H9 (cell line): ENCODE measurements at regions not wholly inside any gene's neighbourhood (a gene's known extent, or its start where the extent isn't known, plus 50 kb on each side); places are given as distances from the start of the nearest gene placed in this dataset.

ENCODE experiments used
- DNase-seq: peaks from one replicate; pipeline ENCODE4 v3.0.0-alpha.2; 2017
- H2AFZ ChIP-seq: one replicate; pipeline ENCODE4 v1.6.1; 2013; ENCODE audit warnings: mild to moderate bottlenecking, low read length, control low read depth, moderate library complexity
- H2AK5ac ChIP-seq: 2 replicates; pipeline ENCODE4 v1.6.1; 2013; ENCODE audit warnings: low read length, control low read depth, mixed read lengths; ENCODE audit not compliant: insufficient read length
- H2BK120ac ChIP-seq: one replicate; pipeline ENCODE4 v1.6.1; 2013; ENCODE audit warnings: low read depth, mild to moderate bottlenecking, low read length, control low read depth, inconsistent platforms; ENCODE audit not compliant: poor library complexity, severe bottlenecking
- H2BK12ac ChIP-seq: 2 replicates; pipeline ENCODE4 v1.6.1; 2013; ENCODE audit warnings: low read length, control low read depth, mixed read lengths, low read depth; ENCODE audit not compliant: insufficient read length
- H2BK15ac ChIP-seq: 2 replicates; pipeline ENCODE4 v1.6.1; 2013; ENCODE audit warnings: low read depth, low read length, control low read depth
- H2BK20ac ChIP-seq: one replicate; pipeline ENCODE4 v1.6.1; 2013; ENCODE audit warnings: low read depth, mild to moderate bottlenecking, low read length, control low read depth, inconsistent platforms; ENCODE audit not compliant: poor library complexity, severe bottlenecking
- H2BK5ac ChIP-seq: 2 replicates; pipeline ENCODE4 v1.6.1; 2013; ENCODE audit warnings: low read length, control low read depth, mixed read lengths; ENCODE audit not compliant: insufficient read length
- H3K14ac ChIP-seq: 2 replicates; pipeline ENCODE4 v1.6.1; 2013; ENCODE audit warnings: low read length, control low read depth; ENCODE audit not compliant: insufficient read depth
- H3K18ac ChIP-seq: 2 replicates; pipeline ENCODE4 v1.6.1; 2013; ENCODE audit warnings: low read depth, mild to moderate bottlenecking, mixed read lengths, low read length, control low read depth; ENCODE audit not compliant: insufficient read length
- H3K23ac ChIP-seq: 2 replicates; pipeline ENCODE4 v1.6.1; 2013; ENCODE audit warnings: low read length, control low read depth, mixed read lengths, low read depth; ENCODE audit not compliant: insufficient read length
- H3K23me2 ChIP-seq: 2 replicates; pipeline ENCODE4 v1.6.1; 2013; ENCODE audit warnings: low read depth, mild to moderate bottlenecking, mixed read lengths, low read length, control low read depth; ENCODE audit not compliant: insufficient read length, poor library complexity, severe bottlenecking
- H3K27ac ChIP-seq: 2 replicates; pipeline ENCODE4 v1.5.1; 2013; ENCODE audit warnings: low read length, control low read depth, mixed read lengths, low read depth; ENCODE audit not compliant: insufficient read length
- H3K27me3 ChIP-seq: 2 replicates; pipeline ENCODE4 v1.6.1; 2013; ENCODE audit warnings: low read length, control low read depth, inconsistent platforms; ENCODE audit not compliant: insufficient read depth
- H3K4ac ChIP-seq: 2 replicates; pipeline ENCODE4 v1.6.1; 2013; ENCODE audit warnings: low read depth, mild to moderate bottlenecking, control low read depth, inconsistent platforms, low read length, moderate library complexity
- H3K4me1 ChIP-seq: 2 replicates; pipeline ENCODE4 v1.6.1; 2013; ENCODE audit warnings: low read length, control low read depth, inconsistent platforms; ENCODE audit not compliant: insufficient read depth
- H3K4me2 ChIP-seq: 2 replicates; pipeline ENCODE4 v1.6.1; 2013; ENCODE audit warnings: low read length, control low read depth, mixed read lengths; ENCODE audit not compliant: insufficient read length, insufficient read depth
- H3K56ac ChIP-seq: 2 replicates; pipeline ENCODE4 v1.6.1; 2013; ENCODE audit warnings: low read depth, mild to moderate bottlenecking, mixed read lengths, low read length, control low read depth; ENCODE audit not compliant: insufficient read length
- H3K79me1 ChIP-seq: 2 replicates; pipeline ENCODE4 v1.6.1; 2013; ENCODE audit warnings: low read depth, mild to moderate bottlenecking, moderate library complexity, low read length, control low read depth, inconsistent platforms; ENCODE audit not compliant: insufficient read depth, poor library complexity, severe bottlenecking
- H3K79me2 ChIP-seq: 2 replicates; pipeline ENCODE4 v1.6.1; 2013; ENCODE audit warnings: low read length, control low read depth, inconsistent platforms; ENCODE audit not compliant: insufficient read depth
- H3K9ac ChIP-seq: 2 replicates; pipeline ENCODE4 v1.6.1; 2013; ENCODE audit warnings: low read length, control low read depth, mixed read lengths; ENCODE audit not compliant: insufficient read length; ENCODE audit errors: extremely low read depth
- H3K9me3 ChIP-seq: one replicate; pipeline ENCODE4 v1.6.1; 2013; ENCODE audit warnings: low read depth, low read length, inconsistent platforms; ENCODE audit not compliant: control insufficient read depth
- H3T11ph ChIP-seq: one replicate; pipeline ENCODE4 v1.6.1; 2013; ENCODE audit warnings: mild to moderate bottlenecking, low read length, control low read depth, inconsistent platforms
- H4K20me1 ChIP-seq: one replicate; pipeline ENCODE4 v1.6.1; 2013; ENCODE audit not compliant: control insufficient read depth, insufficient read length, insufficient read depth
- H4K5ac ChIP-seq: 2 replicates; pipeline ENCODE4 v1.6.1; 2013; ENCODE audit warnings: low read depth, mild to moderate bottlenecking, mixed read lengths, low read length, control low read depth; ENCODE audit not compliant: insufficient read length
- H4K8ac ChIP-seq: replicated peaks from 2 replicates; pipeline ENCODE4 v1.6.1; 2013; ENCODE audit warnings: low read length, control low read depth, mixed read lengths, low read depth; ENCODE audit not compliant: insufficient read length
- H4K91ac ChIP-seq: 2 replicates; pipeline ENCODE4 v1.6.1; 2013; ENCODE audit warnings: low read depth, mild to moderate bottlenecking, moderate library complexity, mixed read lengths, low read length, control low read depth; ENCODE audit not compliant: insufficient read length
- H3K27ac Mint-ChIP-seq, 3 experiments: 2 replicates in 2 of 3; 3 replicates in 1 of 3; pipeline ENCODE4 v1.8.0; 2020 to 2021; ENCODE audit warnings: mixed read lengths in 3 of 3, mild to moderate bottlenecking in 1 of 3, moderate library complexity in 1 of 3
- H3K27me3 Mint-ChIP-seq: 2 replicates; pipeline ENCODE4 v1.8.0; 2021; ENCODE audit warnings: low read depth, mild to moderate bottlenecking, moderate library complexity, mixed read lengths
- H3K36me3 Mint-ChIP-seq, 3 experiments: 2 replicates in 2 of 3; 3 replicates in 1 of 3; pipeline ENCODE4 v1.8.0; 2020 to 2021; ENCODE audit warnings: low read depth in 3 of 3, mixed read lengths in 3 of 3; ENCODE audit not compliant: insufficient read depth in 1 of 3
- H3K4me1 Mint-ChIP-seq, 2 experiments: 2 replicates each; pipeline ENCODE4 v1.8.0; 2020; ENCODE audit warnings: mixed read lengths in 2 of 2
- H3K4me3 Mint-ChIP-seq, 2 experiments: 2 replicates in 1 of 2; 3 replicates in 1 of 2; pipeline ENCODE4 v1.8.0; 2020 to 2021; ENCODE audit warnings: mild to moderate bottlenecking in 2 of 2, mixed read lengths in 2 of 2, moderate library complexity in 1 of 2
- H3K9me3 Mint-ChIP-seq, 2 experiments: 2 replicates in 1 of 2; 3 replicates in 1 of 2; pipeline ENCODE4 v1.8.0; 2020; ENCODE audit warnings: mild to moderate bottlenecking in 2 of 2, mixed read lengths in 2 of 2, moderate library complexity in 1 of 2
- CTCF ChIP-seq: fragments of 200-600 bp; sonication (generic); conservative IDR thresholded peaks from 3 replicates; pipeline ENCODE4 v1.8.0; 2021; ENCODE audit warnings: antibody characterized with exemption, mild to moderate bottlenecking
- WGBS: extraction: QIAGEN DNeasy Blood & Tissue Kit; methylation state at CpG from one replicate; pipeline ENCODE4 v1.1.7; 2013; ENCODE audit warnings: missing lambda C conversion rate, low lambda C conversion rate, mixed read lengths; ENCODE audit not compliant: insufficient read length; ENCODE audit errors: extremely low coverage; 5-methylcytosine and 5-hydroxymethylcytosine counted together

DNA sequence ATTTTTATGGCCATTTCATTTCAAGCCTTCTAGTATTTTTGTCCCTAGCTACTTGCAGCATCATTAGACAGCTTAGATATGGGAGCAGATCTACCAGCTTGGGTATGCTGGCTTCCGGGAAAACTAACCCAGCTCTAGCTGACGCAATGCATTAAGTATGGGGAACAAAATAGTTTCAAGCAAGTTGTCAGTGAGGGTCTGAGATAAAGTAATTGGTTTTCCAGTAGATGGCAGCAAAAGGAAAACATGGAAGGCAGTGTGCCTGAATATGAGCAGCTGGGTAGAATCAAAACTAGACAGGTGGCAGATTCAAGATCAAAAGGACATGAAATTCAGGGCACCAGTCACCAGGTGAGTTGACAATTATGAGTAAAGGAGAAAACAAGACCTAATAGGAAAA, 340.9 kb upstream of the CTSO start:
- peak; percentile 26 for DNase-seq

More for the DNA sequence above, 340.9 kb upstream of the CTSO start:
- no peak overlapping the region for H3K9ac ChIP-seq
- no peaks in the 10 kb centered on the region for H3K4me1 ChIP-seq
- TF ChIP-seq CTCF, result peak; percentile 64
- H2AK5ac ChIP-seq, result no peak overlapping the region
- no peaks in the 10 kb centered on the region for H3K79me1 ChIP-seq
- no peaks in the 10 kb centered on the region for H3K9me3 Mint-ChIP-seq
- H4K5ac ChIP-seq, result no peak overlapping the region
- H3K27ac Mint-ChIP-seq, result no peak overlapping the region; a peak in 1 of 7 replicates
- no peaks in the 10 kb centered on the region for H3K9me3 ChIP-seq
- no peak overlapping the region for H2BK12ac ChIP-seq
- no peak overlapping the region for H4K91ac ChIP-seq
- no peaks in the 10 kb centered on the region for H3K27me3 ChIP-seq
- no peak overlapping the region for H3K27ac ChIP-seq
- no peak overlapping the region for H2AFZ ChIP-seq
- H2BK15ac ChIP-seq, result no peak overlapping the region
- H3K4me2 ChIP-seq, result no peak overlapping the region
- H2BK5ac ChIP-seq, result no peak overlapping the region
- H4K20me1 ChIP-seq, result no peaks in the 10 kb centered on the region
- no peak overlapping the region for H2BK20ac ChIP-seq
- H2BK120ac ChIP-seq, result no peak overlapping the region
- H3K27me3 Mint-ChIP-seq, result no peaks in the 10 kb centered on the region
- H4K8ac ChIP-seq, result no peak overlapping the region
- no peak overlapping the region for H3K18ac ChIP-seq
- no peaks in the 10 kb centered on the region for H3K79me2 ChIP-seq
- no peak overlapping the region for H3T11ph ChIP-seq
- WGBS, result no CpG with 5 or more reads among the region's 2 CpGs
- H3K4me3 Mint-ChIP-seq, result no peak overlapping the region
- H3K14ac ChIP-seq, result no peak overlapping the region
- no peak overlapping the region for H3K23ac ChIP-seq
- H3K23me2 ChIP-seq, result no peaks in the 10 kb centered on the region
- no peaks in the 10 kb centered on the region for H3K36me3 Mint-ChIP-seq
- H3K4ac ChIP-seq, result no peak overlapping the region
- no peak overlapping the region for H3K56ac ChIP-seq
- peaks cover 12 to 23% of the 10 kb centered on the region in 2 experiments for H3K4me1 Mint-ChIP-seq
